Right lobe of liver (tissue), 4 donors: ENCODE measurements at regions not wholly inside any gene's neighbourhood (a gene's known extent, or its start where the extent isn't known, plus 50 kb on each side); places are given as distances from the start of the nearest gene placed in this dataset.
"Not testable (repeated sequence)": the region's sequence is repeated elsewhere in the genome, so short reads cannot be mapped to it uniquely, and the experiment has no call there.

Experiments
- POLR2A ChIP-seq: fragments of 450-650 bp; IDR thresholded peaks from one replicate; pipeline ENCODE4 v1.6.1; 2017; ENCODE audit warnings: antibody characterized with exemption, mild to moderate bottlenecking
- TF ChIP-seq, protein P1 (sequence below), 4 donors: fragments of 200-600 bp in 3 of 4; fragments of 450-650 bp in 1 of 4; IDR thresholded peaks; one replicate each; pipeline versions ENCODE4 v1.5.1 to v1.8.0; 2016 to 2022; ENCODE audit warnings: antibody characterized with exemption in 4 of 4, mild to moderate bottlenecking in 2 of 4
- donor health status: DM: no; HTN: no; CAD: no.
- donor health status: DM: no; HTN: no; CAD: no.
- donor health status: DM: no; HTN: yes; CAD: no.

DNA sequence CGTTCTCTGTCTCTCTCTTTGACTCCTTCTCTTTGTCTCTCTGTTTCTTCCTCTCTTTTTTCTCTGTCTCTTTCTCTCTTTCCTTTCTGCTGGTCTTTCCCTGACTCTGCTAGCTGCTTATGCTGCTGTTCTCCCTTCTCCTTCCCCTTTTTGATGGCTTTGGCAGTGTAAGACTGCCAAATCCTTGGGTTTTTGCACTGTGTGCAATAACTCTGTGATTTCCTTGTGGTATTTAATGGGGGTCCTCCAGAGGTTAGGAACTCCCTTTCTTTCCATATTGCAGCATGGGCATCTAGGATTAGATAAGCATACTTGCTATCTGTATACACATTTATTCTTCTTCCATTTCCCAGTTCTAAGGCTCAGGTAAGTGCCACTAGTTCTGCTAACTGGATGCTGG, 99.3 kb downstream of the SH3GLB1 start:
- TF ChIP-seq, protein P1, sequence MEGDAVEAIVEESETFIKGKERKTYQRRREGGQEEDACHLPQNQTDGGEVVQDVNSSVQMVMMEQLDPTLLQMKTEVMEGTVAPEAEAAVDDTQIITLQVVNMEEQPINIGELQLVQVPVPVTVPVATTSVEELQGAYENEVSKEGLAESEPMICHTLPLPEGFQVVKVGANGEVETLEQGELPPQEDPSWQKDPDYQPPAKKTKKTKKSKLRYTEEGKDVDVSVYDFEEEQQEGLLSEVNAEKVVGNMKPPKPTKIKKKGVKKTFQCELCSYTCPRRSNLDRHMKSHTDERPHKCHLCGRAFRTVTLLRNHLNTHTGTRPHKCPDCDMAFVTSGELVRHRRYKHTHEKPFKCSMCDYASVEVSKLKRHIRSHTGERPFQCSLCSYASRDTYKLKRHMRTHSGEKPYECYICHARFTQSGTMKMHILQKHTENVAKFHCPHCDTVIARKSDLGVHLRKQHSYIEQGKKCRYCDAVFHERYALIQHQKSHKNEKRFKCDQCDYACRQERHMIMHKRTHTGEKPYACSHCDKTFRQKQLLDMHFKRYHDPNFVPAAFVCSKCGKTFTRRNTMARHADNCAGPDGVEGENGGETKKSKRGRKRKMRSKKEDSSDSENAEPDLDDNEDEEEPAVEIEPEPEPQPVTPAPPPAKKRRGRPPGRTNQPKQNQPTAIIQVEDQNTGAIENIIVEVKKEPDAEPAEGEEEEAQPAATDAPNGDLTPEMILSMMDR (IDR thresholded peaks at IDR 0.05), result not testable (repeated sequence)
- not testable (repeated sequence) for TF ChIP-seq POLR2A
